ENCODE measurements at regions not wholly inside any gene's neighbourhood (a gene's known extent, or its start where the extent isn't known, plus 50 kb on each side); places are given as distances from the start of the nearest gene placed in this dataset.

DNA sequence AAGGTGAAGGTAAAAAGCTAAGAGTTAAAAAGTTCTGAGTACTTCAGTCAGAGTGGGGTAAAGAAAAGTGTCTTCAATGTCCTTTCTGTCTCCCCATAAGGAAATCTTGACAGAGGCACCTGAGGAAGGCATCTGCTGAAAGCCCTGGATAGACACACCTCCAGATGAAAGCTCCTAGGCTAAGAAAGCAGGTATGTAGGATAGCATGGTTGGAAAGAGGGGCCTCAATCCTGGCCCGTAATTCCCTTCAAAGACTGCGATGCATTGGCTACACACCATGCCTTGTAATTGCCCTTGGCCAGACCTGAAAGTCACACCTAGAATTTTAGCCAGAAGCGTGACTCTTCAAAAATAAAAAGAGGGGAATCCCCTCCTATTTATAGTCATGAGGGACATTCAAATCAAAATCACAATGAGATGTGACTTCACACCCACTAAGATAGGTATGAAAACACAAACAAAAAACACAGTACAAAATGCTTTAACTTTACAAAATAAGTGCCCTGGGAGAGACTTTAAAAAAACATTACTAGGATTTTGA lies 809.7 kb downstream of the IPMK start:
- intact Hi-C loops (cut with DNase I), result no loop called here
- Histone ChIP-seq H3K4me3 (no peak overlapping the region), H3K36me3 (no peaks in the 10 kb centered on the region), H3K9me3 (no peaks in the 10 kb centered on the region), H3K27me3 (no peaks in the 10 kb centered on the region), H3K27ac (no peak overlapping the region), H3K4me1 (no peaks in the 10 kb centered on the region)
- DNase-seq, result no peak
- no peak for TF ChIP-seq EP300 (IDR thresholded peaks at IDR 0.05)
- WGBS, 2 donors, result 80 to 82% methylated on average over 3 of the region's 3 CpGs

DNA sequence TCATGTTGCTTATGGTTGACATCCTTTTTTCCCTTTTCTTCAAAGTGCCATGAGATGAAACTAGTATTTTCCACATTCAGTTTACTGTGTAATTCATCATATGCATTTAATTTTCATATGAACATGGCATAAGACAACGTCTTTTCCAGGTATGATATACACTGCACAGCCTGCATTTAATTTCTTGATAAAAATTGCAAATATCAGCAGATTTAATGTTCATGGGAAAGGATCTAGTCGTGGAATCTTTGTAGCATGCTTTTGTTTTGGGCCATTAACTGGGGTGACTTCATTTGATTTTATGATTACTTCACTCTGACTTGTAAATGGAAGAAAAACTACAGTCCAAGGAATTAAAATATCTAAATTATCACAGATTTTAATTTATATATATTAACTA lies 837.3 kb downstream of the IPMK start:
- H3K36me3 ChIP-seq, result no peaks in the 10 kb centered on the region
- intact Hi-C loops (cut with DNase I), result no loop called here
- H3K27me3 ChIP-seq, result no peaks in the 10 kb centered on the region
- H3K27ac ChIP-seq, result no peak overlapping the region
- H3K9me3 ChIP-seq, result no peaks in the 10 kb centered on the region
- H3K4me3 ChIP-seq, result no peak overlapping the region
- DNase-seq, result no peak
- H3K4me1 ChIP-seq, result no peaks in the 10 kb centered on the region
- WGBS, 2 donors, result 41 to 60% methylated on average over 2 of the region's 2 CpGs
- TF ChIP-seq, protein P1, sequence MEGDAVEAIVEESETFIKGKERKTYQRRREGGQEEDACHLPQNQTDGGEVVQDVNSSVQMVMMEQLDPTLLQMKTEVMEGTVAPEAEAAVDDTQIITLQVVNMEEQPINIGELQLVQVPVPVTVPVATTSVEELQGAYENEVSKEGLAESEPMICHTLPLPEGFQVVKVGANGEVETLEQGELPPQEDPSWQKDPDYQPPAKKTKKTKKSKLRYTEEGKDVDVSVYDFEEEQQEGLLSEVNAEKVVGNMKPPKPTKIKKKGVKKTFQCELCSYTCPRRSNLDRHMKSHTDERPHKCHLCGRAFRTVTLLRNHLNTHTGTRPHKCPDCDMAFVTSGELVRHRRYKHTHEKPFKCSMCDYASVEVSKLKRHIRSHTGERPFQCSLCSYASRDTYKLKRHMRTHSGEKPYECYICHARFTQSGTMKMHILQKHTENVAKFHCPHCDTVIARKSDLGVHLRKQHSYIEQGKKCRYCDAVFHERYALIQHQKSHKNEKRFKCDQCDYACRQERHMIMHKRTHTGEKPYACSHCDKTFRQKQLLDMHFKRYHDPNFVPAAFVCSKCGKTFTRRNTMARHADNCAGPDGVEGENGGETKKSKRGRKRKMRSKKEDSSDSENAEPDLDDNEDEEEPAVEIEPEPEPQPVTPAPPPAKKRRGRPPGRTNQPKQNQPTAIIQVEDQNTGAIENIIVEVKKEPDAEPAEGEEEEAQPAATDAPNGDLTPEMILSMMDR (IDR thresholded peaks at IDR 0.05), result no peak
- TF ChIP-seq EP300 (IDR thresholded peaks at IDR 0.05) (no peak), POLR2AphosphoS5 (IDR thresholded peaks at IDR 0.05) (no peak), POLR2A (IDR thresholded peaks at IDR 0.05) (no peak)

DNA sequence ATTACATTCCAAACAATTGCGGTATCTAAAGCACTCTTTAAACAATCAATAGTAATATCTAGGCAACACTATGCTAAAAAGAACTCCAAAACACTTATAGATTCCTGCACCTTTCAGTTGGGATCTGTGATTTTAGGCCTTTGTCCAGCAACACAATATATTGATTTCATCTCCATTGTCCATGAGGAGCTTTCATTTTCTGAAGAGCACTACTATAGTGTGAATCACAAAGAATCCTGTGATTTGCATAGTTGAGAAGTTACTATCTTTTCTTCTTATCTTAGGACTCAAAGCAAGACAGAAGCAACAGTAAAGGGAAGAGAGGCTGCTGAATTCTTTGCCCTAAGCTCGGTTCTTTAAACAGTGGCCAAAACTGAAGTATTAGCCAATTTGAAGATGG lies 846.8 kb downstream of the IPMK start:
- no peaks in the 10 kb centered on the region for H3K27me3 ChIP-seq
- no peak overlapping the region for H3K27ac ChIP-seq
- H3K4me1 ChIP-seq, result no peaks in the 10 kb centered on the region
- no peak for DNase-seq
- 85 to 88% methylated on average over 2 of the region's 2 CpGs for WGBS, 2 donors
- H3K4me3 ChIP-seq, result no peak overlapping the region
- intact Hi-C loops (cut with DNase I), result no loop called here
- no peaks in the 10 kb centered on the region for H3K36me3 ChIP-seq
- no peak for TF ChIP-seq POLR2A (IDR thresholded peaks at IDR 0.05)
- TF ChIP-seq, protein P1 (IDR thresholded peaks at IDR 0.05), result no peak
- no peak for TF ChIP-seq EP300 (IDR thresholded peaks at IDR 0.05)
- no peak for TF ChIP-seq POLR2AphosphoS5 (IDR thresholded peaks at IDR 0.05)
- no peaks in the 10 kb centered on the region for H3K9me3 ChIP-seq

DNA sequence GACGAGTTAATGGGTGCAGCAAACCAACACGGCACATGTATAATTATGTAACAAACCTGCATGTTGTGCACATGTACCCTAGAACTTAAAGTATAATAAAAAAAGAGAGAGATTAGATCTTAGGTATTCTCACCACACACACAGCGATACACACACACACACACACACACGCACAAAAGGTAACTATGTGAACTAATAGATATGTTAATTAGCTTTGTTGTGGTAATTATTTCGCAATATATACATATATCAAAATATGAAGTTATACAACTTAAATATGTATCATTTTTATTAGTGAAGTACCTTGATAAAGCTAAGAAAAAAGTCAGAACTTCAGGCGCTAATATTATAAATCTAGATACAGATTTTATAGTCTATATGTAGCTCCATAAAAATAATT lies 849.2 kb downstream of the IPMK start:
- Histone ChIP-seq H3K9me3 (no peaks in the 10 kb centered on the region), H3K4me1 (no peaks in the 10 kb centered on the region), H3K27me3 (no peaks in the 10 kb centered on the region), H3K27ac (no peak overlapping the region), H3K36me3 (no peaks in the 10 kb centered on the region), H3K4me3 (no peak overlapping the region)
- WGBS, 2 donors, result 88 to 92% methylated on average over 6 of the region's 6 CpGs
- no peak for DNase-seq
- intact Hi-C loops (cut with DNase I), result no loop called here
- no peak for TF ChIP-seq POLR2A (IDR thresholded peaks at IDR 0.05)
- TF ChIP-seq, protein P1 (IDR thresholded peaks at IDR 0.05), result no peak
- TF ChIP-seq POLR2AphosphoS5 (IDR thresholded peaks at IDR 0.05), result no peak
- TF ChIP-seq EP300 (IDR thresholded peaks at IDR 0.05), result no peak

DNA sequence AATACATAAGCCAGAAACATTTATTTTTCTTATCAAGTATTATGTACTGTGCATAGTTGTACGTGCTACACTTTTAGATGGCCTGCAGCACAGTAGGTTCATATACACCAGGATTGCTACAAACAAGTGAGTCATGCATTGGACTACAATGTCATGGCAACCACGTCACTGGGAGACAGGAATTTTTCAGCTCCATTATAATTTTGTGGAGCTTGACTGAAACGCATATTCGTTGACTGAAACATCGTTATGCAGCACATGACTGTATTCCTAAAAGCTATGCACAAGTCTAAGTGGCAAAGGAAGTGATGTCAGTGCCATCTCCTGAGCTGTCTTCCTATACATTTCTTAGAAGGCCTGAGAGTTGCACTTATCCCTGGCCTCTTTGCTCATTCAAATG lies 871.8 kb downstream of the IPMK start:
- WGBS, 2 donors, result 80 to 82% methylated on average over 5 of the region's 5 CpGs
- Histone ChIP-seq H3K4me3 (no peak overlapping the region), H3K9me3 (no peaks in the 10 kb centered on the region), H3K27me3 (no peaks in the 10 kb centered on the region), H3K36me3 (no peaks in the 10 kb centered on the region), H3K4me1 (no peaks in the 10 kb centered on the region), H3K27ac (no peak overlapping the region)
- TF ChIP-seq EP300 (IDR thresholded peaks at IDR 0.05), result no peak
- TF ChIP-seq, protein P1 (IDR thresholded peaks at IDR 0.05), result no peak
- no peak for TF ChIP-seq POLR2AphosphoS5 (IDR thresholded peaks at IDR 0.05)
- no peak for TF ChIP-seq POLR2A (IDR thresholded peaks at IDR 0.05)
- intact Hi-C loops (cut with DNase I), result no loop called here
- no peak for DNase-seq

Measured in sigmoid colon (tissue), 6 donors.